ENCODE measurements at regions not wholly inside any gene's neighbourhood (a gene's known extent, or its start where the extent isn't known, plus 50 kb on each side); places are given as distances from the start of the nearest gene placed in this dataset.

- Histone ChIP-seq H4K20me1 (ENCODE audit: insufficient read depth) (no peaks in the 10 kb centered on the region), H3K9me2 (ENCODE audit: insufficient read depth) (no peaks in the 10 kb centered on the region), H3K4me1 (ENCODE audit: insufficient read depth) (no peaks in the 10 kb centered on the region), H3K9ac (no peak overlapping the region), H3K36me3 (ENCODE audit: low read depth) (no peaks in the 10 kb centered on the region), H3K9me3 (ENCODE audit: low read depth) (no peaks in the 10 kb centered on the region), H3K27me3 (replicated peaks; ENCODE audit: insufficient read depth) (no peaks in the 10 kb centered on the region), H3K27ac (no peak overlapping the region), H2AFZ (no peak overlapping the region), H3K4me2 (ENCODE audit: unreplicated experiment) (no peak overlapping the region), H3F3A (ENCODE audit: insufficient read depth) (no peaks in the 10 kb centered on the region), H3K79me2 (ENCODE audit: insufficient read depth) (no peaks in the 10 kb centered on the region), H3K4me3 (no peak overlapping the region)
- no peak for TF ChIP-seq EZH2phosphoT487 (IDR thresholded peaks at IDR 0.05; ENCODE audit: insufficient read depth, low read depth)
- TF ChIP-seq EZH2 (IDR thresholded peaks at IDR 0.05; ENCODE audit: insufficient read depth, poor library complexity, severe bottlenecking) = no peak
- WGBS, 2 experiments (ENCODE audit: low coverage in 1 of 2, low lambda C conversion rate in 2 of 2, missing lambda C conversion rate in 2 of 2) = 58 to 62% methylated on average over 11 of the region's 11 CpGs
- DNase-seq = no peak
- in situ Hi-C loops (cut with MboI) = no loop called here
Observed at GRCh38 chr13:105984646-105985045, 550.8 kb downstream of the EFNB2 start.

GRCh38 chr13:105984236-105984635 is 551.2 kb downstream of the EFNB2 start:
- in situ Hi-C loops (cut with MboI) = no loop called here
- DNase-seq = no peak
- H2AFZ ChIP-seq = no peak overlapping the region
- no peaks in the 10 kb centered on the region for H3K4me1 ChIP-seq (ENCODE audit: insufficient read depth)
- H4K20me1 ChIP-seq (ENCODE audit: insufficient read depth) = no peaks in the 10 kb centered on the region
- no peak overlapping the region for H3K4me2 ChIP-seq (ENCODE audit: unreplicated experiment)
- no peaks in the 10 kb centered on the region for H3K79me2 ChIP-seq (ENCODE audit: insufficient read depth)
- TF ChIP-seq EZH2 (IDR thresholded peaks at IDR 0.05; ENCODE audit: insufficient read depth, poor library complexity, severe bottlenecking) (no peak), EZH2phosphoT487 (IDR thresholded peaks at IDR 0.05; ENCODE audit: insufficient read depth, low read depth) (no peak)
- no peaks in the 10 kb centered on the region for H3K36me3 ChIP-seq (ENCODE audit: low read depth)
- H3K4me3 ChIP-seq = no peak overlapping the region
- H3K27me3 ChIP-seq (replicated peaks; ENCODE audit: insufficient read depth) = no peaks in the 10 kb centered on the region
- H3K9ac ChIP-seq = no peak overlapping the region
- no peaks in the 10 kb centered on the region for H3F3A ChIP-seq (ENCODE audit: insufficient read depth)
- H3K9me3 ChIP-seq (ENCODE audit: low read depth) = no peaks in the 10 kb centered on the region
- H3K27ac ChIP-seq = no peak overlapping the region
- no peaks in the 10 kb centered on the region for H3K9me2 ChIP-seq (ENCODE audit: insufficient read depth)
- 52 to 56% methylated on average over 3 of the region's 3 CpGs for WGBS, 2 experiments (ENCODE audit: low coverage in 1 of 2, low lambda C conversion rate in 2 of 2, missing lambda C conversion rate in 2 of 2)

DNA sequence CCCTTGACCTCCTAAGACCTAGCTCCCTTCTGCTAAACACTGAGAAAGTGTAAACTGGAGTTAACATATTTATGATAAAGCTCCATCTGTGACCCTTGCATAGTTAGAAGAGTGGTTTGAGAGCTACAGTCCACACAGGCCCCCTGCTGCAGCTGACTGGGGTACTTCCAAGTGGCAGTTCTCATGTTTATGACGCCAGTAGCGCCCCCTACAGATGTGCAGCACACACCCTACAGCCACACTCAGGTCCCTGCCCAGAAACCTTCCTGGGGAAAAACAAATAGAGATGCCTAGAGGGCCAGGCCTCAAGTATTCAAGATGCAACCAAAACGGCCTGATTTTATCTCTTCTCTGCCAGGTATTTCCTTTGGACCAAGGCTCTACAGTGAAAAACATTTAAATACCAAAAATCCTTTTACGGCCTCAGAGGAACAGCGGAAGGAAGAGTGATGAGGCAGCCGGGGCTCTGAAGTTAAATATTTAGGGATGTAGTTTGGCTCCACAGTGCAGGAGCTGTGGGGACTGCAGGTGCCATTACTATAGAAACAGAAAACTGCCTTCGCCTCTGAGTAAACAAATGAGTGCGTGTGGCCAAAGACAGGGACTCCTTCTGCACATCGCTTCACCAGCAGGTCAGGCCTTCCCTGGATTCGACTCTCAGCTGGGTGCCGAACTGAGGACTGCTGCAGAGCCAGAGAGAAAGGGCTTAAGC is 553.1 kb downstream of the EFNB2 start:
- H3K4me2 ChIP-seq (ENCODE audit: unreplicated experiment) = no peak overlapping the region
- H2AFZ ChIP-seq = no peak overlapping the region
- H3K9me2 ChIP-seq (ENCODE audit: insufficient read depth) = no peaks in the 10 kb centered on the region
- no peak overlapping the region for H3K27ac ChIP-seq
- no peaks in the 10 kb centered on the region for H4K20me1 ChIP-seq (ENCODE audit: insufficient read depth)
- H3K79me2 ChIP-seq (ENCODE audit: insufficient read depth) = no peaks in the 10 kb centered on the region
- WGBS, 2 experiments (ENCODE audit: low coverage in 1 of 2, low lambda C conversion rate in 2 of 2, missing lambda C conversion rate in 2 of 2) = 55 to 60% methylated on average over 11 of the region's 11 CpGs
- H3K4me3 ChIP-seq = no peak overlapping the region
- H3F3A ChIP-seq (ENCODE audit: insufficient read depth) = no peaks in the 10 kb centered on the region
- no peak for DNase-seq
- in situ Hi-C loops (cut with MboI) = no loop called here
- no peaks in the 10 kb centered on the region for H3K36me3 ChIP-seq (ENCODE audit: low read depth)
- no peaks in the 10 kb centered on the region for H3K9me3 ChIP-seq (ENCODE audit: low read depth)
- H3K4me1 ChIP-seq (ENCODE audit: insufficient read depth) = no peaks in the 10 kb centered on the region
- no peaks in the 10 kb centered on the region for H3K27me3 ChIP-seq (replicated peaks; ENCODE audit: insufficient read depth)
- no peak for TF ChIP-seq EZH2phosphoT487 (IDR thresholded peaks at IDR 0.05; ENCODE audit: insufficient read depth, low read depth)
- TF ChIP-seq EZH2 (IDR thresholded peaks at IDR 0.05; ENCODE audit: insufficient read depth, poor library complexity, severe bottlenecking) = no peak
- no peak overlapping the region for H3K9ac ChIP-seq

DNA sequence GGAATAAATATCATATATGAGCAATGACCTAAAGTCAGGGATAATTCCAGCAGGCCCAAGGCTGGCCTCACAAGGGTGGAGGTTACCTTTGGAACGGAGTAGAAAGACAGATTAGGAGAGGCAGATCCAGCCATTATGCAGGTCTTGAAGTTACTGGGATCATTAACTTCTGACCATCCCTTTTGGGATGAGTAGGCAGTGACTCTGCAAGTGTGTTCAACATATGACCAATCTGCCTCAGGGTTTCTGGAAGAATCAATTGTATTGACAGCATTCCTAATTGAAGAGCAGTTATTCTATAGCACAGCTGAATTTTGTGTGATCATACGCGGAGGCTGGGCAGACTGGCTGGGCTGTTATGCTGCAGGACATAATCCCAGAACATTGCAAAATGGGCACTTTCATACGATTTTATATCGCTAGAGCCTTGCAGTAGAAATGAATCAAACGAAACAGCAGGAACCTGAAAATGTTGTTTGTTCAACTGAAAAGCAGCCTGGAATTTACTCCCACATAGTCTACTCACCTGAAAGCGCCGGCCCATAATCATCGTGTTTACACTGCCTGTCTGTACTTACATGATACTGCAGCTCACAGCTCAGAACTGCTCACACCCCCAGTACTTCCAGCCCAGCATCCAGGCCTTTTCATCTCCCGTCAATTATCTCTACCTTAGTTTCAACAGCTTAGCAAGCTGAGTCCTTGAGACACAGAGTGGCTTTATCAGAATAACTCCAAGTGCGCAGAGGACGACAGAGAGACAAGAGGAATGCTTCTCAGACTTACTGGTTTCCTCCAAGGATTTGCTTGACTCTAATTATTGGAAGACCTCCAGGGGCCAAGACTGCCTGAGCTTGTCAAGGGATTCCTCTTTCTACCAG is 556.1 kb downstream of the EFNB2 start:
- H3K9me2 ChIP-seq (ENCODE audit: insufficient read depth) = no peaks in the 10 kb centered on the region
- H3K4me1 ChIP-seq (ENCODE audit: insufficient read depth) = no peaks in the 10 kb centered on the region
- no peaks in the 10 kb centered on the region for H3K79me2 ChIP-seq (ENCODE audit: insufficient read depth)
- H4K20me1 ChIP-seq (ENCODE audit: insufficient read depth) = no peaks in the 10 kb centered on the region
- no peak overlapping the region for H3K27ac ChIP-seq
- H3K9me3 ChIP-seq (ENCODE audit: low read depth) = no peaks in the 10 kb centered on the region
- in situ Hi-C loops (cut with MboI) = no loop called here
- no peaks in the 10 kb centered on the region for H3K36me3 ChIP-seq (ENCODE audit: low read depth)
- H2AFZ ChIP-seq = no peak overlapping the region
- no peak for DNase-seq
- H3K9ac ChIP-seq = no peak overlapping the region
- WGBS, 2 experiments (ENCODE audit: low coverage in 1 of 2, low lambda C conversion rate in 2 of 2, missing lambda C conversion rate in 2 of 2) = 64 to 69% methylated on average over 12 of the region's 12 CpGs
- no peak overlapping the region for H3K4me2 ChIP-seq (ENCODE audit: unreplicated experiment)
- no peaks in the 10 kb centered on the region for H3F3A ChIP-seq (ENCODE audit: insufficient read depth)
- H3K27me3 ChIP-seq (replicated peaks; ENCODE audit: insufficient read depth) = no peaks in the 10 kb centered on the region
- TF ChIP-seq EZH2phosphoT487 (IDR thresholded peaks at IDR 0.05; ENCODE audit: insufficient read depth, low read depth) (no peak), EZH2 (IDR thresholded peaks at IDR 0.05; ENCODE audit: insufficient read depth, poor library complexity, severe bottlenecking) (no peak)
- no peak overlapping the region for H3K4me3 ChIP-seq
